ENCODE measurements at regions not wholly inside any gene's neighbourhood (a gene's known extent, or its start where the extent isn't known, plus 50 kb on each side); places are given as distances from the start of the nearest gene placed in this dataset.

- no peaks in the 10 kb centered on the region for H3K9me2 ChIP-seq (replicated peaks; ENCODE audit: insufficient read depth, low read length)
- H2AFZ ChIP-seq (ENCODE audit: low read length) = no peak overlapping the region
- H3K9me3 ChIP-seq (ENCODE audit: low read length) = no peaks in the 10 kb centered on the region
- H3K9ac ChIP-seq (ENCODE audit: low read length) = no peak overlapping the region
- H3K27me3 ChIP-seq (ENCODE audit: low read length) = no peaks in the 10 kb centered on the region
- H3K4me2 ChIP-seq (ENCODE audit: low read depth, low read length, poor library complexity, severe bottlenecking) = no peak overlapping the region
- no peaks in the 10 kb centered on the region for H3K79me2 ChIP-seq (ENCODE audit: low read length)
- no peaks in the 10 kb centered on the region for H3K4me1 ChIP-seq (ENCODE audit: low read length)
- H4K20me1 ChIP-seq (ENCODE audit: insufficient read depth, low read depth, low read length) = no peaks in the 10 kb centered on the region
- no peak overlapping the region for H3K27ac ChIP-seq (ENCODE audit: low read length)
- H3K4me3 ChIP-seq (ENCODE audit: low read length) = no peak overlapping the region
- DNase-seq = no peak
- no peaks in the 10 kb centered on the region for H3K36me3 ChIP-seq (ENCODE audit: insufficient read depth, low read length)
Measured at GRCh38 chr12:115726691-115727090, 550.8 kb downstream of the MED13L start.

GRCh38 chr12:115722181-115722580 lies 555.3 kb downstream of the MED13L start:
- H3K4me3 ChIP-seq (ENCODE audit: low read length) = no peak overlapping the region
- H3K27ac ChIP-seq (ENCODE audit: low read length) = no peak overlapping the region
- no peaks in the 10 kb centered on the region for H3K36me3 ChIP-seq (ENCODE audit: insufficient read depth, low read length)
- no peak overlapping the region for H3K9ac ChIP-seq (ENCODE audit: low read length)
- no peak overlapping the region for H2AFZ ChIP-seq (ENCODE audit: low read length)
- no peaks in the 10 kb centered on the region for H3K4me1 ChIP-seq (ENCODE audit: low read length)
- H3K4me2 ChIP-seq (ENCODE audit: low read depth, low read length, poor library complexity, severe bottlenecking) = no peak overlapping the region
- H4K20me1 ChIP-seq (ENCODE audit: insufficient read depth, low read depth, low read length) = no peaks in the 10 kb centered on the region
- no peaks in the 10 kb centered on the region for H3K9me2 ChIP-seq (replicated peaks; ENCODE audit: insufficient read depth, low read length)
- no peaks in the 10 kb centered on the region for H3K9me3 ChIP-seq (ENCODE audit: low read length)
- no peaks in the 10 kb centered on the region for H3K27me3 ChIP-seq (ENCODE audit: low read length)
- H3K79me2 ChIP-seq (ENCODE audit: low read length) = no peaks in the 10 kb centered on the region
- DNase-seq = no peak

- DNase-seq = no peak
- H2AFZ ChIP-seq (ENCODE audit: low read length) = no peak overlapping the region
- H3K79me2 ChIP-seq (ENCODE audit: low read length) = no peaks in the 10 kb centered on the region
- H3K27me3 ChIP-seq (ENCODE audit: low read length) = no peaks in the 10 kb centered on the region
- no peaks in the 10 kb centered on the region for H3K9me3 ChIP-seq (ENCODE audit: low read length)
- H3K27ac ChIP-seq (ENCODE audit: low read length) = no peak overlapping the region
- no peak overlapping the region for H3K4me2 ChIP-seq (ENCODE audit: low read depth, low read length, poor library complexity, severe bottlenecking)
- no peak overlapping the region for H3K4me3 ChIP-seq (ENCODE audit: low read length)
- no peaks in the 10 kb centered on the region for H3K9me2 ChIP-seq (replicated peaks; ENCODE audit: insufficient read depth, low read length)
- H3K36me3 ChIP-seq (ENCODE audit: insufficient read depth, low read length) = no peaks in the 10 kb centered on the region
- no peaks in the 10 kb centered on the region for H3K4me1 ChIP-seq (ENCODE audit: low read length)
- no peak overlapping the region for H3K9ac ChIP-seq (ENCODE audit: low read length)
- no peaks in the 10 kb centered on the region for H4K20me1 ChIP-seq (ENCODE audit: insufficient read depth, low read depth, low read length)
Measured at GRCh38 chr12:115716551-115716950, 560.9 kb downstream of the MED13L start.

- Histone ChIP-seq H3K4me3 (ENCODE audit: low read length) (no peak overlapping the region), H3K9me2 (replicated peaks; ENCODE audit: insufficient read depth, low read length) (no peaks in the 10 kb centered on the region), H2AFZ (ENCODE audit: low read length) (no peak overlapping the region), H3K4me1 (ENCODE audit: low read length) (no peaks in the 10 kb centered on the region), H3K36me3 (ENCODE audit: insufficient read depth, low read length) (no peaks in the 10 kb centered on the region), H3K27me3 (ENCODE audit: low read length) (no peaks in the 10 kb centered on the region), H4K20me1 (ENCODE audit: insufficient read depth, low read depth, low read length) (no peaks in the 10 kb centered on the region), H3K79me2 (ENCODE audit: low read length) (no peaks in the 10 kb centered on the region), H3K4me2 (ENCODE audit: low read depth, low read length, poor library complexity, severe bottlenecking) (no peak overlapping the region), H3K27ac (ENCODE audit: low read length) (no peak overlapping the region), H3K9ac (ENCODE audit: low read length) (no peak overlapping the region), H3K9me3 (ENCODE audit: low read length) (no peaks in the 10 kb centered on the region)
- no peak for DNase-seq
Measured at GRCh38 chr12:115712676-115713075, 564.8 kb downstream of the MED13L start.

GRCh38 chr12:115710104-115710564 lies 567.4 kb downstream of the MED13L start:
- Histone ChIP-seq H3K9me2 (replicated peaks; ENCODE audit: insufficient read depth, low read length) (no peaks in the 10 kb centered on the region), H3K4me3 (ENCODE audit: low read length) (no peak overlapping the region), H3K27ac (ENCODE audit: low read length) (no peak overlapping the region), H3K9ac (ENCODE audit: low read length) (no peak overlapping the region), H2AFZ (ENCODE audit: low read length) (no peak overlapping the region), H3K36me3 (ENCODE audit: insufficient read depth, low read length) (no peaks in the 10 kb centered on the region), H3K27me3 (ENCODE audit: low read length) (no peaks in the 10 kb centered on the region), H3K79me2 (ENCODE audit: low read length) (no peaks in the 10 kb centered on the region), H3K9me3 (ENCODE audit: low read length) (no peaks in the 10 kb centered on the region), H4K20me1 (ENCODE audit: insufficient read depth, low read depth, low read length) (no peaks in the 10 kb centered on the region), H3K4me1 (ENCODE audit: low read length) (no peaks in the 10 kb centered on the region), H3K4me2 (ENCODE audit: low read depth, low read length, poor library complexity, severe bottlenecking) (no peak overlapping the region)
- no peak for DNase-seq

- Histone ChIP-seq H3K27ac (ENCODE audit: low read length) (no peak overlapping the region), H3K27me3 (ENCODE audit: low read length) (no peaks in the 10 kb centered on the region), H3K36me3 (ENCODE audit: insufficient read depth, low read length) (no peaks in the 10 kb centered on the region), H3K9ac (ENCODE audit: low read length) (no peak overlapping the region), H3K9me3 (ENCODE audit: low read length) (no peaks in the 10 kb centered on the region), H3K9me2 (replicated peaks; ENCODE audit: insufficient read depth, low read length) (no peaks in the 10 kb centered on the region), H3K79me2 (ENCODE audit: low read length) (no peaks in the 10 kb centered on the region), H2AFZ (ENCODE audit: low read length) (no peak overlapping the region), H3K4me3 (ENCODE audit: low read length) (no peak overlapping the region), H4K20me1 (ENCODE audit: insufficient read depth, low read depth, low read length) (no peaks in the 10 kb centered on the region), H3K4me2 (ENCODE audit: low read depth, low read length, poor library complexity, severe bottlenecking) (no peak overlapping the region), H3K4me1 (ENCODE audit: low read length) (no peaks in the 10 kb centered on the region)
- DNase-seq = no peak
Measured at GRCh38 chr12:115709540-115710011, 567.9 kb downstream of the MED13L start.

GRCh38 chr12:115708801-115709200 lies 568.7 kb downstream of the MED13L start:
- DNase-seq = no peak
- no peaks in the 10 kb centered on the region for H4K20me1 ChIP-seq (ENCODE audit: insufficient read depth, low read depth, low read length)
- no peak overlapping the region for H3K4me2 ChIP-seq (ENCODE audit: low read depth, low read length, poor library complexity, severe bottlenecking)
- no peaks in the 10 kb centered on the region for H3K9me3 ChIP-seq (ENCODE audit: low read length)
- no peaks in the 10 kb centered on the region for H3K27me3 ChIP-seq (ENCODE audit: low read length)
- no peak overlapping the region for H2AFZ ChIP-seq (ENCODE audit: low read length)
- H3K4me1 ChIP-seq (ENCODE audit: low read length) = no peaks in the 10 kb centered on the region
- no peaks in the 10 kb centered on the region for H3K36me3 ChIP-seq (ENCODE audit: insufficient read depth, low read length)
- H3K9me2 ChIP-seq (replicated peaks; ENCODE audit: insufficient read depth, low read length) = no peaks in the 10 kb centered on the region
- H3K4me3 ChIP-seq (ENCODE audit: low read length) = no peak overlapping the region
- no peak overlapping the region for H3K27ac ChIP-seq (ENCODE audit: low read length)
- no peak overlapping the region for H3K9ac ChIP-seq (ENCODE audit: low read length)
- H3K79me2 ChIP-seq (ENCODE audit: low read length) = no peaks in the 10 kb centered on the region

- H3K9ac ChIP-seq (ENCODE audit: low read length) = no peak overlapping the region
- H4K20me1 ChIP-seq (ENCODE audit: insufficient read depth, low read depth, low read length) = no peaks in the 10 kb centered on the region
- no peaks in the 10 kb centered on the region for H3K79me2 ChIP-seq (ENCODE audit: low read length)
- H3K9me3 ChIP-seq (ENCODE audit: low read length) = no peaks in the 10 kb centered on the region
- no peak overlapping the region for H3K4me3 ChIP-seq (ENCODE audit: low read length)
- H3K27me3 ChIP-seq (ENCODE audit: low read length) = no peaks in the 10 kb centered on the region
- no peak overlapping the region for H3K4me2 ChIP-seq (ENCODE audit: low read depth, low read length, poor library complexity, severe bottlenecking)
- H3K9me2 ChIP-seq (replicated peaks; ENCODE audit: insufficient read depth, low read length) = no peaks in the 10 kb centered on the region
- H3K4me1 ChIP-seq (ENCODE audit: low read length) = no peaks in the 10 kb centered on the region
- no peak overlapping the region for H3K27ac ChIP-seq (ENCODE audit: low read length)
- DNase-seq = no peak
- no peak overlapping the region for H2AFZ ChIP-seq (ENCODE audit: low read length)
- no peaks in the 10 kb centered on the region for H3K36me3 ChIP-seq (ENCODE audit: insufficient read depth, low read length)
Measured at GRCh38 chr12:115700896-115701465, 576.5 kb downstream of the MED13L start.

Data from Karpas-422 (cell line).